Upper lobe of left lung (tissue), 4 donors: ENCODE measurements at regions not wholly inside any gene's neighbourhood (a gene's known extent, or its start where the extent isn't known, plus 50 kb on each side); places are given as distances from the start of the nearest gene placed in this dataset.

ENCODE experiments used
- CTCF ChIP-seq, 6 experiments: fragments of 450-650 bp in 4 of 6; fragments of 200-600 bp in 2 of 6; sonication (generic) in 2 of 6; IDR thresholded peaks; one replicate each; pipeline ENCODE4 v1.5.1; 2016 to 2019; ENCODE audit warnings: antibody characterized with exemption in 6 of 6
- POLR2A ChIP-seq, 4 donors: fragments of 450-650 bp; IDR thresholded peaks; one replicate each; pipeline ENCODE4 v1.5.1; 2016 to 2017; ENCODE audit warnings: antibody characterized with exemption in 4 of 4, mild to moderate bottlenecking in 2 of 4

- TF ChIP-seq POLR2A (IDR thresholded peaks at IDR 0.05), result no peak
- no peak for TF ChIP-seq CTCF (IDR thresholded peaks at IDR 0.05)
Observed at GRCh38 chr3:187954873-187955586, 198.9 kb upstream of the LPP start.
